SK-N-MC (cell line): ENCODE measurements at regions not wholly inside any gene's neighbourhood (a gene's known extent, or its start where the extent isn't known, plus 50 kb on each side); places are given as distances from the start of the nearest gene placed in this dataset.

ENCODE experiments used
- EZH2 ChIP-seq: fragments of 200-600 bp; sonication (generic); IDR thresholded peaks from one replicate; pipeline ENCODE4 v1.6.1; 2017; ENCODE audit warnings: antibody characterized with exemption
- POLR2AphosphoS5 ChIP-seq: IDR thresholded peaks from 2 replicates; pipeline ENCODE4 v1.6.1; 2012; ENCODE audit warnings: mild to moderate bottlenecking, low read depth, low read length, borderline replicate concordance

DNA sequence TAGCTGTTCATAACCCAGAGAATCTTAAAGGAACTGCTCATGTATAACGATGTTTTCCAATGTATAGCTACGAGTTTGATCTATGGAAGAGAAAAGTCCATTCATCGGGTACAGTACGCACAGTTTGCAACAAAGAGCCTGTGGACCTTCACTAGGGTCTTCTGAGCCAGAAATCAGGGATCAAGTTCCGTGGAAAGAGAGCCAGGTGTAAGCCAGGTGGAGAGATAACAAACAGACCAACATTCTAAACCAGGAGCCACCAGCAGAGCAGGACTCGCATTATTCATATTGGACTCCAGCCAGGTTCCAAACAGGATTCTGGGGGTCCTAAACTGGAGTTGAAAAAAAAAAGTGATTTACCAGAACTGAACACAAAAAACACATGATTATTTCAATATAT is 505.4 kb upstream of the C16orf82 start:
- TF ChIP-seq POLR2AphosphoS5 (no peak), EZH2 (no peak)
